ENCODE measurements at regions not wholly inside any gene's neighbourhood (a gene's known extent, or its start where the extent isn't known, plus 50 kb on each side); places are given as distances from the start of the nearest gene placed in this dataset.

DNA sequence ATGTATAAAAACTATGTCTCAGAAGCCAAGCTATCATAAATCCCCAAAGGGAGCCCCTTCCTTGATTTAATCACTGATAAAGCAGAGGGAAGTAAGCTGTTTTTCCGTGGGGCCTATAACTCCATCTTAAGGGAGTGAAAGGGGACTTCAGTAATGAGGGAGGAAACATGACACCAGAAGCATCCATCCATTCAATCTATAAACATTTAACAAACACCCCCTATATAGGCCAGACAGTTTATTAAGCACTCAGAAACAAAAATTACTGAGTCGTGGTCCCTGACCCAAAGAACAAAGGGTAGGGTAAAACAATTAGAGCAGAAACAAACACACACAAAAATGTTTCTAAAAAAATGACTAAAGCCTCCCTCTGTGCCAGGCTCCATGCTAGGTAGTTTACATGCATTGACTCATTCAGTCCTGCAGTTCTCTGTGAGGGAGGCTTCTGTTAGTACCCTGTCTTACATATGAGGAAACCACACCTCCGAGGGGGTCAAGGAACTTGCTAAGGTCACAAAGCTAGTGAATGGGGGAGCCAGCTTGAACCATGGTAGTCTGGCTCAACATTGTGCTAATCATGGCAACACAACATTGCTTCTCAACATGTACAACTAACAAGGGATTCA, 472.1 kb downstream of the CDH2 start:
- no peak overlapping the region for H3K4me3 ChIP-seq (replicated peaks; ENCODE audit: low read depth, low read length)
- TF ChIP-seq, protein P1, sequence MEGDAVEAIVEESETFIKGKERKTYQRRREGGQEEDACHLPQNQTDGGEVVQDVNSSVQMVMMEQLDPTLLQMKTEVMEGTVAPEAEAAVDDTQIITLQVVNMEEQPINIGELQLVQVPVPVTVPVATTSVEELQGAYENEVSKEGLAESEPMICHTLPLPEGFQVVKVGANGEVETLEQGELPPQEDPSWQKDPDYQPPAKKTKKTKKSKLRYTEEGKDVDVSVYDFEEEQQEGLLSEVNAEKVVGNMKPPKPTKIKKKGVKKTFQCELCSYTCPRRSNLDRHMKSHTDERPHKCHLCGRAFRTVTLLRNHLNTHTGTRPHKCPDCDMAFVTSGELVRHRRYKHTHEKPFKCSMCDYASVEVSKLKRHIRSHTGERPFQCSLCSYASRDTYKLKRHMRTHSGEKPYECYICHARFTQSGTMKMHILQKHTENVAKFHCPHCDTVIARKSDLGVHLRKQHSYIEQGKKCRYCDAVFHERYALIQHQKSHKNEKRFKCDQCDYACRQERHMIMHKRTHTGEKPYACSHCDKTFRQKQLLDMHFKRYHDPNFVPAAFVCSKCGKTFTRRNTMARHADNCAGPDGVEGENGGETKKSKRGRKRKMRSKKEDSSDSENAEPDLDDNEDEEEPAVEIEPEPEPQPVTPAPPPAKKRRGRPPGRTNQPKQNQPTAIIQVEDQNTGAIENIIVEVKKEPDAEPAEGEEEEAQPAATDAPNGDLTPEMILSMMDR (IDR thresholded peaks at IDR 0.05; ENCODE audit: low read depth, low read length, missing control alignments), result no peak
- DNase-seq (ENCODE audit: extremely low read depth, low read depth), result no peak

- no peak for DNase-seq (ENCODE audit: extremely low read depth, low read depth)
- H3K4me3 ChIP-seq (replicated peaks; ENCODE audit: low read depth, low read length), result no peak overlapping the region
- TF ChIP-seq, protein P1 (IDR thresholded peaks at IDR 0.05; ENCODE audit: low read depth, low read length, missing control alignments), result no peak
These were observed 477.8 kb downstream of the CDH2 start for GRCh38 chr18:27699137-27699536.

- TF ChIP-seq, protein P1 (IDR thresholded peaks at IDR 0.05; ENCODE audit: low read depth, low read length, missing control alignments), result no peak
- no peak overlapping the region for H3K4me3 ChIP-seq (replicated peaks; ENCODE audit: low read depth, low read length)
- DNase-seq (ENCODE audit: extremely low read depth, low read depth), result no peak
These were observed 480.8 kb downstream of the CDH2 start for GRCh38 chr18:27696148-27696547.

DNA sequence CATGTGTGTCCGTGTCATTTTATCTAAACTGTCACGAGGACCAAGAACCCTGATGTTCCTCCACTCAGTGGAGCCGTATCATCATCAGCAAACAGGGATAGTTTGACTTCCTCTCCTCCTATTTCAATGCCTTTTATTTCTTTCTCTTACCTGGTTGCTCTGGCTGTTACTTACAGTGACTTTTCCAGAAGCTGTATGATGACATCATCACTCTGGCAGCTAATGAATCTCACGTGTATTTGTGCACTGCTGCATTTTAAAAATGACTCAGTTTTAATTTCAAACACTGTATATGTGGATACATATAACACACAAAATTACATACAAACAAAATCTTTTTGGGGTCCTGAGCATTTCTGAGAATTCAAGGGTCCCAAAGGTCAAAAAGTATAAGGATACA, 481.4 kb downstream of the CDH2 start:
- TF ChIP-seq, protein P1 (IDR thresholded peaks at IDR 0.05; ENCODE audit: low read depth, low read length, missing control alignments), result no peak
- no peak overlapping the region for H3K4me3 ChIP-seq (replicated peaks; ENCODE audit: low read depth, low read length)
- DNase-seq (ENCODE audit: extremely low read depth, low read depth), result no peak

- TF ChIP-seq, protein P1 (IDR thresholded peaks at IDR 0.05; ENCODE audit: low read depth, low read length, missing control alignments), result no peak
- H3K4me3 ChIP-seq (replicated peaks; ENCODE audit: low read depth, low read length), result no peak overlapping the region
- no peak for DNase-seq (ENCODE audit: extremely low read depth, low read depth)
These were observed 481.9 kb downstream of the CDH2 start for GRCh38 chr18:27695052-27695451.

GRCh38 chr18:27688581-27688980, 488.3 kb downstream of the CDH2 start:
- no peak for DNase-seq (ENCODE audit: extremely low read depth, low read depth)
- TF ChIP-seq, protein P1 (IDR thresholded peaks at IDR 0.05; ENCODE audit: low read depth, low read length, missing control alignments), result no peak
- no peak overlapping the region for H3K4me3 ChIP-seq (replicated peaks; ENCODE audit: low read depth, low read length)

All from HFF-Myc (cell line).